ENCODE measurements at regions not wholly inside any gene's neighbourhood (a gene's known extent, or its start where the extent isn't known, plus 50 kb on each side); places are given as distances from the start of the nearest gene placed in this dataset.

GRCh38 chr13:81446441-81446840 is 1105.5 kb upstream of the SPRY2 start:
- TF ChIP-seq CTCF (IDR thresholded peaks at IDR 0.05; ENCODE audit: low read depth, low read length) (no peak), POLR2A (IDR thresholded peaks at IDR 0.05; ENCODE audit: extremely low read depth, insufficient read length) (no peak)
- TF ChIP-seq, protein P1, sequence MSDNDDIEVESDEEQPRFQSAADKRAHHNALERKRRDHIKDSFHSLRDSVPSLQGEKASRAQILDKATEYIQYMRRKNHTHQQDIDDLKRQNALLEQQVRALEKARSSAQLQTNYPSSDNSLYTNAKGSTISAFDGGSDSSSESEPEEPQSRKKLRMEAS (IDR thresholded peaks at IDR 0.05; ENCODE audit: low read depth, low read length) = no peak
